T-cell (primary cell): ENCODE measurements at regions not wholly inside any gene's neighbourhood (a gene's known extent, or its start where the extent isn't known, plus 50 kb on each side); places are given as distances from the start of the nearest gene placed in this dataset.

ENCODE experiments used
- ATAC-seq, 4 experiments: fragments of 200-7000 bp in 3 of 4; fragments of 150-1000 bp in 1 of 4; cut with Tn5 transposase; replicated peaks in 1 of 4; 1 replicate in 3 of 4; 2 replicates in 1 of 4; pipeline ENCODE4 v1.10.0; 2021; ENCODE audit warnings: moderate library complexity in 3 of 4, mild to moderate bottlenecking in 2 of 4, moderate number of reproducible peaks in 1 of 4
- CTCF ChIA-PET, 2 donors: fragments of 300-600 bp; sonication (Branson Sonifier 250); formaldehyde crosslinking; loops; one replicate each; lab custom pipeline; 2022; ENCODE audit warnings: antibody characterized with exemption in 2 of 2; lab: Charles Lee
- POLR2A ChIA-PET, 2 donors: fragments of 300-600 bp; sonication (Branson Sonifier 250); formaldehyde crosslinking; loops; one replicate each; lab custom pipeline; 2022; ENCODE audit warnings: antibody characterized with exemption in 2 of 2; lab: Charles Lee
- DNase-seq, 35 experiments: peaks; one replicate each; pipeline versions ENCODE4 v3.0.0 to v3.0.0-alpha.2; 2013 to 2023
- H3K27ac ChIP-seq: one replicate; pipeline ENCODE4 v1.5.1; 2013; ENCODE audit warnings: low read length
- H3K27me3 ChIP-seq, 2 experiments: replicated peaks in 1 of 2; 1 replicate in 1 of 2; 2 replicates in 1 of 2; pipeline versions ENCODE4 v1.6.1 to v1.7.0; 2013; ENCODE audit warnings: low read length in 1 of 2, mixed read lengths in 1 of 2; ENCODE audit not compliant: control insufficient read depth in 2 of 2, insufficient read depth in 2 of 2; ENCODE audit errors: extremely low read depth in 1 of 2
- H3K36me3 ChIP-seq, 2 donors: 1 replicate in 1 of 2; 2 replicates in 1 of 2; pipeline versions ENCODE4 v1.6.1 to v1.7.0; 2013; ENCODE audit warnings: low read length in 1 of 2; ENCODE audit not compliant: control insufficient read depth in 2 of 2, insufficient read depth in 1 of 2; ENCODE audit errors: extremely low read depth in 1 of 2
- H3K4me1 ChIP-seq, 2 experiments: 1 replicate in 1 of 2; 2 replicates in 1 of 2; pipeline versions ENCODE4 v1.6.1 to v1.7.0; 2013; ENCODE audit warnings: low read length in 2 of 2, mixed read lengths in 1 of 2; ENCODE audit not compliant: insufficient read depth in 2 of 2, control insufficient read depth in 1 of 2; ENCODE audit errors: extremely low read depth in 1 of 2
- H3K4me3 ChIP-seq, 2 donors: 1 replicate in 1 of 2; 2 replicates in 1 of 2; pipeline versions ENCODE4 v1.5.1 to v1.7.0; 2013; ENCODE audit warnings: mild to moderate bottlenecking in 2 of 2, low read length in 1 of 2, moderate library complexity in 1 of 2; ENCODE audit not compliant: control insufficient read depth in 1 of 2; ENCODE audit errors: extremely low read depth in 1 of 2
- H3K9me3 ChIP-seq: 2 replicates; pipeline ENCODE4 v1.7.0; 2013
- H3K27ac Mint-ChIP-seq, 2 donors: one replicate each; pipeline ENCODE4 v1.8.0; 2020 to 2021; ENCODE audit warnings: mild to moderate bottlenecking in 2 of 2, mixed read lengths in 2 of 2
- H3K27me3 Mint-ChIP-seq, 2 donors: one replicate each; pipeline ENCODE4 v1.8.0; 2021 to 2022; ENCODE audit warnings: mixed read lengths in 2 of 2
- H3K36me3 Mint-ChIP-seq: one replicate; pipeline ENCODE4 v1.8.0; 2021; ENCODE audit warnings: mixed read lengths
- H3K4me1 Mint-ChIP-seq, 3 donors: one replicate each; pipeline ENCODE4 v1.8.0; 2020 to 2022; ENCODE audit warnings: mixed read lengths in 3 of 3, mild to moderate bottlenecking in 1 of 3
- H3K4me3 Mint-ChIP-seq, 3 donors: one replicate each; pipeline ENCODE4 v1.8.0; 2020 to 2022; ENCODE audit warnings: mild to moderate bottlenecking in 3 of 3, mixed read lengths in 3 of 3, moderate library complexity in 3 of 3
- H3K9me3 Mint-ChIP-seq, 3 donors: one replicate each; pipeline ENCODE4 v1.8.0; 2020 to 2022; ENCODE audit warnings: mixed read lengths in 3 of 3
- WGBS: methylation state at CpG from one replicate; pipeline ENCODE4 v1.1.5; 2013; ENCODE audit warnings: missing lambda C conversion rate; ENCODE audit not compliant: insufficient coverage; 5-methylcytosine and 5-hydroxymethylcytosine counted together

- no peak overlapping the region for H3K4me3 ChIP-seq
- Mint-ChIP-seq H3K4me3 (no peak overlapping the region), H3K9me3 (no peaks in the 10 kb centered on the region), H3K27me3 (no peaks in the 10 kb centered on the region), H3K36me3 (peaks cover 5% of the 10 kb centered on the region), H3K27ac (no peak overlapping the region), H3K4me1 (peaks cover 0 to 5% (median 4%) of the 10 kb centered on the region in 3 donors)
- H3K4me1 ChIP-seq, result no peaks in the 10 kb centered on the region
- no peaks in the 10 kb centered on the region for H3K36me3 ChIP-seq
- no peaks in the 10 kb centered on the region for H3K27me3 ChIP-seq
- ATAC-seq (no peak), DNase-seq (no peak)
- CTCF ChIA-PET, result no interaction called here
- POLR2A ChIA-PET, result no interaction called here
- H3K27ac ChIP-seq, result no peak overlapping the region
- H3K9me3 ChIP-seq, result no peaks in the 10 kb centered on the region
- WGBS, result no CpG with 5 or more reads among the region's 2 CpGs
These were observed 208.7 kb upstream of the GADL1 start for GRCh38 chr3:31103181-31103580.

GRCh38 chr3:31103623-31104180 lies 209.2 kb upstream of the GADL1 start:
- Mint-ChIP-seq H3K27ac (no peak overlapping the region), H3K9me3 (peaks cover 0 to 2% (median 0%) of the 10 kb centered on the region in 3 donors), H3K4me3 (no peak overlapping the region), H3K4me1 (peaks cover 0 to 5% (median 4%) of the 10 kb centered on the region in 3 donors), H3K27me3 (no peaks in the 10 kb centered on the region), H3K36me3 (peaks cover 5% of the 10 kb centered on the region)
- CTCF ChIA-PET, result no interaction called here
- Histone ChIP-seq H3K27ac (no peak overlapping the region), H3K4me1 (no peaks in the 10 kb centered on the region), H3K9me3 (no peaks in the 10 kb centered on the region), H3K4me3 (no peak overlapping the region), H3K36me3 (no peaks in the 10 kb centered on the region), H3K27me3 (no peaks in the 10 kb centered on the region)
- no CpG with 5 or more reads among the region's 4 CpGs for WGBS
- ATAC-seq, result no peak
- no peak for DNase-seq
- POLR2A ChIA-PET, result no interaction called here

- H3K36me3 ChIP-seq, result no peaks in the 10 kb centered on the region
- H3K4me3 ChIP-seq, result no peak overlapping the region
- DNase-seq (no peak), ATAC-seq (no peak)
- no peaks in the 10 kb centered on the region for H3K4me1 ChIP-seq
- H3K9me3 ChIP-seq, result no peaks in the 10 kb centered on the region
- ChIA-PET POLR2A (no interaction called here), CTCF (no interaction called here)
- H3K27me3 Mint-ChIP-seq, result no peaks in the 10 kb centered on the region
- H3K4me1 Mint-ChIP-seq, result peaks cover 0 to 5% (median 4%) of the 10 kb centered on the region in 3 donors
- H3K27me3 ChIP-seq, result no peaks in the 10 kb centered on the region
- no CpG with 5 or more reads among the region's 1 CpG for WGBS
- no peak overlapping the region for H3K27ac ChIP-seq
- H3K27ac Mint-ChIP-seq, result no peak overlapping the region
- peaks cover 0 to 3% (median 0%) of the 10 kb centered on the region in 3 donors for H3K9me3 Mint-ChIP-seq
- peaks cover 5% of the 10 kb centered on the region for H3K36me3 Mint-ChIP-seq
- no peak overlapping the region for H3K4me3 Mint-ChIP-seq
These were observed 210.6 kb upstream of the GADL1 start for GRCh38 chr3:31105011-31105410.

GRCh38 chr3:31105438-31106077 lies 211.1 kb upstream of the GADL1 start:
- ATAC-seq, result no peak
- no peaks in the 10 kb centered on the region for H3K27me3 ChIP-seq
- H3K27ac ChIP-seq, result no peak overlapping the region
- Mint-ChIP-seq H3K27me3 (no peaks in the 10 kb centered on the region), H3K4me1 (peaks cover 0 to 5% (median 4%) of the 10 kb centered on the region in 3 donors), H3K27ac (no peak overlapping the region), H3K36me3 (peaks cover 5% of the 10 kb centered on the region), H3K9me3 (peaks cover 0 to 3% (median 0%) of the 10 kb centered on the region in 3 donors), H3K4me3 (no peak overlapping the region)
- no peaks in the 10 kb centered on the region for H3K36me3 ChIP-seq
- DNase-seq, result no peak
- no peaks in the 10 kb centered on the region for H3K9me3 ChIP-seq
- ChIA-PET POLR2A (no interaction called here), CTCF (interaction anchor here in 1 of 2 donors (0.7 kb wide), 1 partner anchor 1910 kb away, joined by 4 read pairs; no protein-coding TSS in a partner anchor)
- no CpG with 5 or more reads among the region's 2 CpGs for WGBS
- H3K4me1 ChIP-seq, result no peaks in the 10 kb centered on the region
- no peak overlapping the region for H3K4me3 ChIP-seq

- 89% methylated on average over 2 of the region's 2 CpGs for WGBS
- H3K4me1 ChIP-seq, result no peaks in the 10 kb centered on the region
- no peaks in the 10 kb centered on the region for H3K36me3 ChIP-seq
- POLR2A ChIA-PET, result no interaction called here
- peaks cover 0 to 5% (median 4%) of the 10 kb centered on the region in 3 donors for H3K4me1 Mint-ChIP-seq
- DNase-seq (no peak), ATAC-seq (no peak)
- H3K4me3 ChIP-seq, result no peak overlapping the region
- peaks cover 0 to 3% (median 0%) of the 10 kb centered on the region in 3 donors for H3K9me3 Mint-ChIP-seq
- no peak overlapping the region for H3K4me3 Mint-ChIP-seq
- H3K27me3 ChIP-seq, result no peaks in the 10 kb centered on the region
- no peaks in the 10 kb centered on the region for H3K27me3 Mint-ChIP-seq
- peaks cover 5% of the 10 kb centered on the region for H3K36me3 Mint-ChIP-seq
- H3K27ac Mint-ChIP-seq, result no peak overlapping the region
- no peak overlapping the region for H3K27ac ChIP-seq
- H3K9me3 ChIP-seq, result no peaks in the 10 kb centered on the region
- CTCF ChIA-PET, result no interaction called here
These were observed 211.7 kb upstream of the GADL1 start for GRCh38 chr3:31106204-31106603.

GRCh38 chr3:31106912-31107311 lies 212.5 kb upstream of the GADL1 start:
- Mint-ChIP-seq H3K27ac (no peak overlapping the region), H3K9me3 (peaks cover 0 to 3% (median 0%) of the 10 kb centered on the region in 3 donors), H3K27me3 (no peaks in the 10 kb centered on the region), H3K4me1 (peaks cover 0 to 4% (median 3%) of the 10 kb centered on the region in 3 donors), H3K4me3 (no peak overlapping the region), H3K36me3 (peaks cover under 1% of the 10 kb centered on the region)
- H3K27ac ChIP-seq, result no peak overlapping the region
- no peaks in the 10 kb centered on the region for H3K27me3 ChIP-seq
- CTCF ChIA-PET, result no interaction called here
- POLR2A ChIA-PET, result interaction anchor here in 1 of 2 donors (0.5 kb wide), 1 partner anchor 178 kb away, joined by 6 read pairs; no protein-coding TSS in a partner anchor
- ATAC-seq (no peak), DNase-seq (no peak)
- no peaks in the 10 kb centered on the region for H3K4me1 ChIP-seq
- no peaks in the 10 kb centered on the region for H3K36me3 ChIP-seq
- WGBS, result no CpG with 5 or more reads among the region's 2 CpGs
- H3K9me3 ChIP-seq, result no peaks in the 10 kb centered on the region
- H3K4me3 ChIP-seq, result no peak overlapping the region
